HCEC 1CT (cell line): ENCODE measurements at regions not wholly inside any gene's neighbourhood (a gene's known extent, or its start where the extent isn't known, plus 50 kb on each side); places are given as distances from the start of the nearest gene placed in this dataset.

Experiments used
- DNase-seq: peaks from one replicate; pipeline ENCODE4 v3.0.0-alpha.2; 2017

GRCh38 chr15:49751751-49752150 lies 130.9 kb downstream of the DTWD1 start:
- DNase-seq: no peak

GRCh38 chr15:49752517-49752916 lies 131.7 kb downstream of the DTWD1 start:
- DNase-seq: no peak

- DNase-seq: no peak
Measured at GRCh38 chr15:49758456-49758855, 137.6 kb downstream of the DTWD1 start.

DNA sequence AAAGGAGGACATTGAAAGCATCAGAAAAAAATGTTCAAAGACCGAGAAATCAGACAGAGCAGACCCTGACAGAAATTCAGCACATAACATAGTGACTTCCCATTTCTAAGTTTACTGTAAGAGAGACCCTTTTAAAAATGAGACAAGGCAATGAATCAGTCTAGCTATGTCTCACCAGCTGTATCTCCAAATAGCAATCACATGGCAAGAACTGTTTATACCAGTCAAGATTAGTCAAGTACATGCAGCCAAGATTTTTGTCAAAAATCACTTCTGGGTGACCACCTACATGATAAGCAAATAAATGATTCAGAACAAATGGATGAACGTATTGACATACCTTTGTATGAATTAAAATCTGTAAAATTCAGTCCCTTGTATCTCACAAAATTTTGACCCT lies 138.0 kb downstream of the DTWD1 start:
- DNase-seq: peak; percentile 22

GRCh38 chr15:49760749-49761148 lies 139.9 kb downstream of the DTWD1 start:
- no peak for DNase-seq

DNA sequence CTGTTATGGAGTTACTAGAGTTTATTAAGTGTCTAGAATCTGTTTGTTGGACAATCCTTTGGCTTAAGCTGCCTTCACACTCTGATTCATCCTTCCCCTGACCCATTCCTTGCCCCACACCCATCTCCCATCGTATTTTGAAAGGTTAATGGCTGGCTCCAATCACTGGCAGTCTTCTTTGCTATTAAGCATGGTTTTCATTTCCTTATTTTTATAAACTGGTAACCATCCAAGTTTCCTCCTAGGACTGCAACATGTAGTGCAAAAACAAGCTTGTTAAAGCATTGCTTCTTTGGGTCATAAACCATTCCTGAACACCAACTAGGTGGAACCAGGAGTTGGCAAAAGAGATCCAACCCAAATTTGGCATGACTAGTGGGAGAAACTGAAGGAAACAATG lies 148.4 kb downstream of the DTWD1 start:
- no peak for DNase-seq

- DNase-seq: no peak
Measured at GRCh38 chr15:49789436-49789835, 168.6 kb downstream of the DTWD1 start.

- DNase-seq: no peak
Measured at GRCh38 chr15:49793943-49794342, 173.1 kb downstream of the DTWD1 start.

DNA sequence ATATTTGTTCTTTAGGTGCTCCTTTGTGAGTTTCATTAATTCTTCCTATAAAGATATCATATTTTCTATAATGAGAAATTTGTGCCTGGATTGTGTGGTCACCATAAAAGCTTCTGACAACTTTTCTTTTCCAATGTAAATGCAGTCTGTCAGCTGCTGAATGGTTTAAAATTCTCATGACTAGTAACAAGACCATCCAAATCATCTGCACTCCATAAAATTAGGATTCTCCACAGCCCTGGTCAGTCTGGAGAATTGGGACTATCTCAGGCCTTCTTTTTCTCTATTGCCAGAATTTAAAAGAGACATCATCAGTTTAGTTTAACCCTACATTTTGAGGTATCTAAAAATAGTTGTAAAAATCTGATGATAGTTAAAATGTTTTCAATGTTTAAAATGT lies 180.9 kb downstream of the DTWD1 start:
- no peak for DNase-seq
